K562 (cell line): ENCODE measurements at regions not wholly inside any gene's neighbourhood (a gene's known extent, or its start where the extent isn't known, plus 50 kb on each side); places are given as distances from the start of the nearest gene placed in this dataset.

Source experiments
- EHMT2 ChIP-seq: fragments of 450-650 bp; IDR thresholded peaks from 2 replicates; pipeline ENCODE4 v1.6.1; 2018; ENCODE audit warnings: antibody characterized with exemption
- ERF ChIP-seq: fragments of 450-650 bp; formaldehyde crosslinking; IDR thresholded peaks from 2 replicates; pipeline ENCODE4 v1.4.0; 2020; ENCODE audit warnings: mild to moderate bottlenecking, mixed read lengths
- ETS2 ChIP-seq: IDR thresholded peaks from 2 replicates; pipeline ENCODE4 v1.6.1; 2016; ENCODE audit warnings: borderline replicate concordance, missing genetic modification characterization, mild to moderate bottlenecking, moderate library complexity, missing compliant biosample characterization; ENCODE audit not compliant: poor library complexity, severe bottlenecking
- HDAC2 ChIP-seq: fragments of 450-650 bp; IDR thresholded peaks from 2 replicates; pipeline ENCODE4 v1.6.1; 2016; ENCODE audit warnings: mild to moderate bottlenecking
- IRF2 ChIP-seq: sonication (generic); formaldehyde crosslinking; IDR thresholded peaks from 2 replicates; pipeline ENCODE4 v1.8.1; 2022; ENCODE audit warnings: mild to moderate bottlenecking, missing genetic modification reagents
- NFRKB ChIP-seq: fragments of 450-650 bp; IDR thresholded peaks from 2 replicates; pipeline ENCODE4 v1.6.1; 2016; ENCODE audit warnings: low read depth
- RUNX1 ChIP-seq: sonication (generic); IDR thresholded peaks from 2 replicates; pipeline ENCODE4 v1.6.1; 2016; ENCODE audit warnings: antibody characterized with exemption, low read depth
- SP1 ChIP-seq: sonication (generic); formaldehyde crosslinking; IDR thresholded peaks from 2 replicates; pipeline ENCODE4 v1.8.1; 2022; ENCODE audit warnings: mild to moderate bottlenecking, missing genetic modification reagents
- XRCC3 ChIP-seq: fragments of 450-650 bp; IDR thresholded peaks from 2 replicates; pipeline ENCODE4 v1.6.1; 2017; ENCODE audit warnings: mild to moderate bottlenecking, moderate library complexity
- TF ChIP-seq, protein P1 (sequence below): fragments of 450-650 bp; IDR thresholded peaks from 2 replicates; pipeline ENCODE4 v1.6.1; 2018; ENCODE audit not compliant: partially characterized antibody
- TF ChIP-seq, protein P2 (sequence below), 2 experiments: fragments of 450-650 bp; formaldehyde crosslinking in 1 of 2; IDR thresholded peaks; 2 replicates each; pipeline versions ENCODE4 v1.4.0 to v1.6.1; 2014 to 2020; ENCODE audit warnings: mild to moderate bottlenecking in 2 of 2, borderline replicate concordance in 1 of 2, low read depth in 1 of 2
- TF ChIP-seq, protein P3 (sequence below): fragments of 450-650 bp; IDR thresholded peaks from one replicate; pipeline ENCODE4 v1.6.1; 2018; ENCODE audit warnings: mild to moderate bottlenecking, moderate library complexity; ENCODE audit not compliant: partially characterized antibody

DNA sequence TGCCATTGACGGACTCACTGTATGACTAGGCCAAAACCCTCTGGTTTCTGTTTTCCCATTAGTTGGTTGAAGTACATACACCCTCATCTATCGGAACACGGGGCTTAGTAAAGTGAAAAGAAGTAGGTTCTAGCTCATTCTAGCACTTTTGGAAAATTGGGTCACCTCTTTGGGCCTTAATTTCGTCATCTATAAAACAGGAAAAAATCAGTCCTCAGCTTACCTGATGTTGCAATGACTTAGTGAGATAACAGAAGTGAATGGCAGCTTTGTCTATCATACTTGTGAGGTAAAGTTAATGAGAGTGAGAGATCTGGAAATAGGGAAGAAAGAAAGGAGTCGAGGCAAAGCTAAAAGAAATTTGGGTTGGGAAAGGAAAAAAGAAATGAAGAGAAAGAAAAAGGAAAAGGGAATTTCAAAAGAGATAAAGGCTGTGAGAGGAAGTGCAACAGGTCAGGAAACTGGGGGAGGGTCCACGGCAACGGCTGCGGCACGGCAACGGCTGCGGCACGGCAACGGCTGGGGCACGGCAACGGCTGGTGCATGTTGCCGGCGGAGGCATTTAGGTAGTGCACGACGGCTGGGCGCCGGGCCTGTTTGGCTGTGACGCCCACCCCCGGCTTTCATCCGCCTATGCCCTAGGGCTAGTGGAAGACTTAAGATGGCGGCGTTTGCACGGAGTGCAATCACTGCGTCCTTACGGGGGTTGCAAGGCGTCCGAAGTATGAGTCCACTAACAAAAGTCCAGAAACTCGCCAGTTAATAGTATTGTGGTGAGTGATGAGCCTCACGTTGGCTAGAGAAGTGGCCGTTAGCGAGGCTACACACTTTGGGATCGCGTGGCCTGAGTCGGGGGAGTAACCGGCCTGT, 91.4 kb upstream of the XIST start (continued):
- TF ChIP-seq, protein P1, sequence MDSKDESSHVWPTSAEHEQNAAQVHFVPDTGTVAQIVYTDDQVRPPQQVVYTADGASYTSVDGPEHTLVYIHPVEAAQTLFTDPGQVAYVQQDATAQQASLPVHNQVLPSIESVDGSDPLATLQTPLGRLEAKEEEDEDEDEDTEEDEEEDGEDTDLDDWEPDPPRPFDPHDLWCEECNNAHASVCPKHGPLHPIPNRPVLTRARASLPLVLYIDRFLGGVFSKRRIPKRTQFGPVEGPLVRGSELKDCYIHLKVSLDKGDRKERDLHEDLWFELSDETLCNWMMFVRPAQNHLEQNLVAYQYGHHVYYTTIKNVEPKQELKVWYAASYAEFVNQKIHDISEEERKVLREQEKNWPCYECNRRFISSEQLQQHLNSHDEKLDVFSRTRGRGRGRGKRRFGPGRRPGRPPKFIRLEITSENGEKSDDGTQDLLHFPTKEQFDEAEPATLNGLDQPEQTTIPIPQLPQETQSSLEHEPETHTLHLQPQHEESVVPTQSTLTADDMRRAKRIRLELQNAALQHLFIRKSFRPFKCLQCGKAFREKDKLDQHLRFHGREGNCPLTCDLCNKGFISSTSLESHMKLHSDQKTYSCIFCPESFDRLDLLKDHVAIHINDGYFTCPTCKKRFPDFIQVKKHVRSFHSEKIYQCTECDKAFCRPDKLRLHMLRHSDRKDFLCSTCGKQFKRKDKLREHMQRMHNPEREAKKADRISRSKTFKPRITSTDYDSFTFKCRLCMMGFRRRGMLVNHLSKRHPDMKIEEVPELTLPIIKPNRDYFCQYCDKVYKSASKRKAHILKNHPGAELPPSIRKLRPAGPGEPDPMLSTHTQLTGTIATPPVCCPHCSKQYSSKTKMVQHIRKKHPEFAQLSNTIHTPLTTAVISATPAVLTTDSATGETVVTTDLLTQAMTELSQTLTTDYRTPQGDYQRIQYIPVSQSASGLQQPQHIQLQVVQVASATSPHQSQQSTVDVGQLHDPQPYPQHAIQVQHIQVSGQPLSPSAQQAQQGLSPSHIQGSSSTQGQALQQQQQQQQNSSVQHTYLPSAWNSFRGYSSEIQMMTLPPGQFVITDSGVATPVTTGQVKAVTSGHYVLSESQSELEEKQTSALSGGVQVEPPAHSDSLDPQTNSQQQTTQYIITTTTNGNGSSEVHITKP: peak; percentile 25
- TF ChIP-seq SP1 (CRISPR knock-in tag): peak; percentile 89
- no peak for TF ChIP-seq RUNX1
- TF ChIP-seq, protein P2, sequence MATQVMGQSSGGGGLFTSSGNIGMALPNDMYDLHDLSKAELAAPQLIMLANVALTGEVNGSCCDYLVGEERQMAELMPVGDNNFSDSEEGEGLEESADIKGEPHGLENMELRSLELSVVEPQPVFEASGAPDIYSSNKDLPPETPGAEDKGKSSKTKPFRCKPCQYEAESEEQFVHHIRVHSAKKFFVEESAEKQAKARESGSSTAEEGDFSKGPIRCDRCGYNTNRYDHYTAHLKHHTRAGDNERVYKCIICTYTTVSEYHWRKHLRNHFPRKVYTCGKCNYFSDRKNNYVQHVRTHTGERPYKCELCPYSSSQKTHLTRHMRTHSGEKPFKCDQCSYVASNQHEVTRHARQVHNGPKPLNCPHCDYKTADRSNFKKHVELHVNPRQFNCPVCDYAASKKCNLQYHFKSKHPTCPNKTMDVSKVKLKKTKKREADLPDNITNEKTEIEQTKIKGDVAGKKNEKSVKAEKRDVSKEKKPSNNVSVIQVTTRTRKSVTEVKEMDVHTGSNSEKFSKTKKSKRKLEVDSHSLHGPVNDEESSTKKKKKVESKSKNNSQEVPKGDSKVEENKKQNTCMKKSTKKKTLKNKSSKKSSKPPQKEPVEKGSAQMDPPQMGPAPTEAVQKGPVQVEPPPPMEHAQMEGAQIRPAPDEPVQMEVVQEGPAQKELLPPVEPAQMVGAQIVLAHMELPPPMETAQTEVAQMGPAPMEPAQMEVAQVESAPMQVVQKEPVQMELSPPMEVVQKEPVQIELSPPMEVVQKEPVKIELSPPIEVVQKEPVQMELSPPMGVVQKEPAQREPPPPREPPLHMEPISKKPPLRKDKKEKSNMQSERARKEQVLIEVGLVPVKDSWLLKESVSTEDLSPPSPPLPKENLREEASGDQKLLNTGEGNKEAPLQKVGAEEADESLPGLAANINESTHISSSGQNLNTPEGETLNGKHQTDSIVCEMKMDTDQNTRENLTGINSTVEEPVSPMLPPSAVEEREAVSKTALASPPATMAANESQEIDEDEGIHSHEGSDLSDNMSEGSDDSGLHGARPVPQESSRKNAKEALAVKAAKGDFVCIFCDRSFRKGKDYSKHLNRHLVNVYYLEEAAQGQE (IDR thresholded peaks at IDR 0.05; ENCODE audit: borderline replicate concordance): no peak
- TF ChIP-seq, protein P2 (CRISPR knock-in tag; IDR thresholded peaks at IDR 0.05; ENCODE audit: low read depth): peak; percentile 35; the same call in 1 of the 2 replicates
- TF ChIP-seq ETS2 (tag): no peak
- TF ChIP-seq EHMT2: peak; percentile 72
- peak; percentile 99 for TF ChIP-seq NFRKB
- TF ChIP-seq IRF2 (CRISPR knock-in tag): no peak
- TF ChIP-seq HDAC2: no peak
- no peak for TF ChIP-seq XRCC3
- TF ChIP-seq ERF (CRISPR knock-in tag): no peak
- TF ChIP-seq, protein P3, sequence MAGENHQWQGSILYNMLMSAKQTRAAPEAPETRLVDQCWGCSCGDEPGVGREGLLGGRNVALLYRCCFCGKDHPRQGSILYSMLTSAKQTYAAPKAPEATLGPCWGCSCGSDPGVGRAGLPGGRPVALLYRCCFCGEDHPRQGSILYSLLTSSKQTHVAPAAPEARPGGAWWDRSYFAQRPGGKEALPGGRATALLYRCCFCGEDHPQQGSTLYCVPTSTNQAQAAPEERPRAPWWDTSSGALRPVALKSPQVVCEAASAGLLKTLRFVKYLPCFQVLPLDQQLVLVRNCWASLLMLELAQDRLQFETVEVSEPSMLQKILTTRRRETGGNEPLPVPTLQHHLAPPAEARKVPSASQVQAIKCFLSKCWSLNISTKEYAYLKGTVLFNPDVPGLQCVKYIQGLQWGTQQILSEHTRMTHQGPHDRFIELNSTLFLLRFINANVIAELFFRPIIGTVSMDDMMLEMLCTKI: no peak
